Astrocyte of the spinal cord (primary cell): ENCODE measurements at regions not wholly inside any gene's neighbourhood (a gene's known extent, or its start where the extent isn't known, plus 50 kb on each side); places are given as distances from the start of the nearest gene placed in this dataset.

ENCODE experiments used
- DNase-seq: peaks from one replicate; pipeline ENCODE4 v3.0.0; 2011; ENCODE audit warnings: low read depth, low spot score
- H3K4me3 ChIP-seq: 2 replicates; pipeline ENCODE4 v1.5.1; 2011; ENCODE audit warnings: low read depth, mild to moderate bottlenecking, low read length, moderate library complexity
- CTCF ChIP-seq: IDR thresholded peaks from 2 replicates; pipeline ENCODE4 v1.5.1; 2012; ENCODE audit warnings: low read depth, mild to moderate bottlenecking, low read length, inconsistent platforms
- in situ Hi-C: cut with HindIII; loops from 2 replicates; pipeline ENCODE4 v1.10.0; 2017; ENCODE audit warnings: low sequenced_read_pairs

- no peak overlapping the region for H3K4me3 ChIP-seq
- TF ChIP-seq CTCF = no peak
- in situ Hi-C loops = no loop called here
- no peak for DNase-seq
Measured at GRCh38 chr13:61960981-61961380, 545.3 kb upstream of the PCDH20 start.

GRCh38 chr13:61954092-61954491, 538.4 kb upstream of the PCDH20 start:
- DNase-seq = peak; percentile 44
- H3K4me3 ChIP-seq = no peak overlapping the region
- TF ChIP-seq CTCF = peak; percentile 23
- in situ Hi-C loops = no loop called here

GRCh38 chr13:61950828-61951227, 535.2 kb upstream of the PCDH20 start:
- in situ Hi-C loops = no loop called here
- no peak for DNase-seq
- H3K4me3 ChIP-seq = no peak overlapping the region
- TF ChIP-seq CTCF = no peak

GRCh38 chr13:61944329-61944929, 528.8 kb upstream of the PCDH20 start:
- no peak for TF ChIP-seq CTCF
- no peak overlapping the region for H3K4me3 ChIP-seq
- in situ Hi-C loops = no loop called here
- no peak for DNase-seq

- no peak for DNase-seq
- no peak overlapping the region for H3K4me3 ChIP-seq
- no peak for TF ChIP-seq CTCF
- in situ Hi-C loops = no loop called here
Measured at GRCh38 chr13:61935710-61936109, 520.1 kb upstream of the PCDH20 start.

GRCh38 chr13:61927648-61928047, 512.0 kb upstream of the PCDH20 start:
- no peak for TF ChIP-seq CTCF
- H3K4me3 ChIP-seq = no peak overlapping the region
- in situ Hi-C loops = no loop called here
- no peak for DNase-seq

GRCh38 chr13:61918841-61919240, 503.2 kb upstream of the PCDH20 start:
- TF ChIP-seq CTCF = no peak
- in situ Hi-C loops = no loop called here
- DNase-seq = no peak
- H3K4me3 ChIP-seq = no peak overlapping the region
